ENCODE measurements at regions not wholly inside any gene's neighbourhood (a gene's known extent, or its start where the extent isn't known, plus 50 kb on each side); places are given as distances from the start of the nearest gene placed in this dataset.

- H3K27me3 ChIP-seq (ENCODE audit: insufficient read depth, poor library complexity, severe bottlenecking), result peaks cover 2% of the 10 kb centered on the region
- H3K4me3 ChIP-seq (replicated peaks; ENCODE audit: insufficient read depth, low read length), result no peak overlapping the region
- no peak overlapping the region for H3K27ac ChIP-seq (replicated peaks)
- no peak for DNase-seq (ENCODE audit: low read depth in 1 of 2, low spot score in 1 of 2)
- TF ChIP-seq POLR2AphosphoS5 (IDR thresholded peaks at IDR 0.05; ENCODE audit: low read depth) (no peak), REST (IDR thresholded peaks at IDR 0.05; ENCODE audit: insufficient replicate concordance, low read depth) (no peak), GABPA (IDR thresholded peaks at IDR 0.05; ENCODE audit: low read depth) (no peak), SPI1 (IDR thresholded peaks at IDR 0.05; ENCODE audit: borderline replicate concordance, low read depth) (no peak), CTCF (IDR thresholded peaks at IDR 0.05; ENCODE audit: insufficient read depth, low read length) (no peak)
Measured at GRCh38 chr21:35732788-35733187, 327.5 kb downstream of the SETD4 start.

- TF ChIP-seq REST (IDR thresholded peaks at IDR 0.05; ENCODE audit: insufficient replicate concordance, low read depth), result no peak
- no peak for TF ChIP-seq POLR2AphosphoS5 (IDR thresholded peaks at IDR 0.05; ENCODE audit: low read depth)
- no peak for TF ChIP-seq GABPA (IDR thresholded peaks at IDR 0.05; ENCODE audit: low read depth)
- no peak for TF ChIP-seq CTCF (IDR thresholded peaks at IDR 0.05; ENCODE audit: insufficient read depth, low read length)
- TF ChIP-seq SPI1 (IDR thresholded peaks at IDR 0.05; ENCODE audit: borderline replicate concordance, low read depth), result no peak
Measured at GRCh38 chr21:35730325-35730724, 330.0 kb downstream of the SETD4 start.

GRCh38 chr21:35727830-35728229, 332.5 kb downstream of the SETD4 start:
- H3K27me3 ChIP-seq (ENCODE audit: insufficient read depth, poor library complexity, severe bottlenecking), result no peaks in the 10 kb centered on the region
- H3K4me3 ChIP-seq (replicated peaks; ENCODE audit: insufficient read depth, low read length), result no peak overlapping the region
- no peak for TF ChIP-seq GABPA (IDR thresholded peaks at IDR 0.05; ENCODE audit: low read depth)
- no peak for TF ChIP-seq CTCF (IDR thresholded peaks at IDR 0.05; ENCODE audit: insufficient read depth, low read length)
- no peak for TF ChIP-seq REST (IDR thresholded peaks at IDR 0.05; ENCODE audit: insufficient replicate concordance, low read depth)
- no peak for TF ChIP-seq SPI1 (IDR thresholded peaks at IDR 0.05; ENCODE audit: borderline replicate concordance, low read depth)
- TF ChIP-seq POLR2AphosphoS5 (IDR thresholded peaks at IDR 0.05; ENCODE audit: low read depth), result no peak
- H3K27ac ChIP-seq (replicated peaks), result no peak overlapping the region
- no peak for DNase-seq (ENCODE audit: low read depth in 1 of 2, low spot score in 1 of 2)

More at GRCh38 chr21:35730325-35730724, 330.0 kb downstream of the SETD4 start:
- no peak overlapping the region for H3K27ac ChIP-seq (replicated peaks)
- no peak for DNase-seq (ENCODE audit: low read depth in 1 of 2, low spot score in 1 of 2)
- H3K27me3 ChIP-seq (ENCODE audit: insufficient read depth, poor library complexity, severe bottlenecking), result peaks cover 2% of the 10 kb centered on the region
- no peak overlapping the region for H3K4me3 ChIP-seq (replicated peaks; ENCODE audit: insufficient read depth, low read length)

Measured in HL-60 (cell line).